PC-9 (cell line): ENCODE measurements at regions not wholly inside any gene's neighbourhood (a gene's known extent, or its start where the extent isn't known, plus 50 kb on each side); places are given as distances from the start of the nearest gene placed in this dataset.

Experiments
- BruUV-seq: library from RNA; stranded (reverse); fragments of 400-500 nt; replicated peaks from 2 replicates; lab custom pipeline; 2021; lab: Mats Ljungman, UMichigan
- CTCF ChIA-PET: fragments of 300-600 bp; sonication (Branson Sonifier 250); formaldehyde crosslinking; loops from one replicate; lab custom pipeline; 2022; ENCODE audit warnings: antibody characterized with exemption; lab: Charles Lee
- POLR2A ChIA-PET: fragments of 300-600 bp; sonication (Branson Sonifier 250); formaldehyde crosslinking; loops from one replicate; lab custom pipeline; 2022; ENCODE audit warnings: antibody characterized with exemption; ENCODE audit not compliant: unreplicated experiment; lab: Charles Lee
- DNase-seq, 2 experiments: peaks; one replicate each; pipeline versions ENCODE4 v3.0.0 to v3.0.0-alpha.2; 2015 to 2022; ENCODE audit warnings: mixed read lengths in 1 of 2
- H2AFZ ChIP-seq: fragments of 200-600 bp; sonication (generic); 2 replicates; pipeline ENCODE4 v1.8.1; 2017; ENCODE audit warnings: antibody characterized with exemption
- H3F3A ChIP-seq: fragments of 200-600 bp; sonication (generic); 2 replicates; pipeline ENCODE4 v1.8.1; 2017; ENCODE audit warnings: antibody characterized with exemption, mild to moderate bottlenecking, low read depth; ENCODE audit not compliant: insufficient read depth
- H3K27ac ChIP-seq: fragments of 200-600 bp; sonication (generic); 2 replicates; pipeline ENCODE4 v1.6.1; 2016; ENCODE audit warnings: mixed run types
- H3K27me3 ChIP-seq: fragments of 200-600 bp; sonication (generic); 2 replicates; pipeline ENCODE4 v1.6.1; 2016; ENCODE audit warnings: low read depth, mixed run types; ENCODE audit not compliant: insufficient read depth
- H3K36me3 ChIP-seq: fragments of 200-600 bp; sonication (generic); 2 replicates; pipeline ENCODE4 v1.6.1; 2016; ENCODE audit warnings: low read depth, mixed run types
- H3K4me1 ChIP-seq: fragments of 200-600 bp; sonication (generic); replicated peaks from 2 replicates; pipeline ENCODE4 v1.6.1; 2016; ENCODE audit warnings: mixed run types; ENCODE audit not compliant: insufficient read depth
- H3K4me2 ChIP-seq: fragments of 200-600 bp; sonication (generic); 2 replicates; pipeline ENCODE4 v1.6.1; 2017; ENCODE audit warnings: mixed run types
- H3K4me3 ChIP-seq: fragments of 200-600 bp; sonication (generic); 2 replicates; pipeline ENCODE4 v1.6.1; 2016; ENCODE audit warnings: mixed run types
- H3K79me2 ChIP-seq: fragments of 200-600 bp; sonication (generic); 2 replicates; pipeline ENCODE4 v1.6.1; 2017; ENCODE audit warnings: low read depth, mixed run types
- H3K9me2 ChIP-seq: fragments of 200-600 bp; sonication (generic); 2 replicates; pipeline ENCODE4 v1.8.1; 2017; ENCODE audit warnings: mild to moderate bottlenecking; ENCODE audit not compliant: insufficient read depth
- H3K9me3 ChIP-seq: fragments of 200-600 bp; sonication (generic); 2 replicates; pipeline ENCODE4 v1.8.1; 2016; ENCODE audit warnings: low read depth; ENCODE audit not compliant: insufficient read depth
- H4K20me1 ChIP-seq: fragments of 200-600 bp; sonication (generic); 2 replicates; pipeline ENCODE4 v1.8.1; 2017; ENCODE audit not compliant: insufficient read depth
- CTCF ChIP-seq: fragments of 200-600 bp; sonication (generic); conservative IDR thresholded peaks from 2 replicates; pipeline ENCODE4 v1.6.1; 2017; ENCODE audit warnings: mixed run types, antibody characterized with exemption, mild to moderate bottlenecking, moderate library complexity
- EZH2 ChIP-seq: fragments of 200-600 bp; sonication (generic); IDR thresholded peaks from 2 replicates; pipeline ENCODE4 v1.8.0; 2017; ENCODE audit warnings: antibody characterized with exemption, low read depth
- intact Hi-C: fragments of 100-400 bp; cut with micrococcal nuclease; formaldehyde crosslinking; loops from one replicate; pipeline ENCODE4 v1.10.0; 2022; ENCODE audit not compliant: unreplicated experiment

- Histone ChIP-seq H3K4me1 (no peaks in the 10 kb centered on the region), H3K9me3 (no peaks in the 10 kb centered on the region), H3K4me3 (no peak overlapping the region), H3K27ac (no peak overlapping the region), H3K27me3 (no peaks in the 10 kb centered on the region), H3F3A (no peaks in the 10 kb centered on the region), H3K9me2 (no peaks in the 10 kb centered on the region), H4K20me1 (no peaks in the 10 kb centered on the region), H3K36me3 (no peaks in the 10 kb centered on the region), H3K4me2 (no peak overlapping the region), H3K79me2 (no peaks in the 10 kb centered on the region), H2AFZ (no peak overlapping the region)
- ChIA-PET POLR2A (no interaction called here), CTCF (no interaction called here)
- no peak for DNase-seq
- no peak for TF ChIP-seq EZH2
- TF ChIP-seq CTCF: no peak
- no TSS peak for BruUV-seq
- intact Hi-C loops: loop anchor here (2.0 kb wide), 1 partner anchor 55 kb away; no protein-coding TSS in a partner anchor
Measured at GRCh38 chr17:59465949-59466307, 99.5 kb upstream of the DHX40 start.

DNA sequence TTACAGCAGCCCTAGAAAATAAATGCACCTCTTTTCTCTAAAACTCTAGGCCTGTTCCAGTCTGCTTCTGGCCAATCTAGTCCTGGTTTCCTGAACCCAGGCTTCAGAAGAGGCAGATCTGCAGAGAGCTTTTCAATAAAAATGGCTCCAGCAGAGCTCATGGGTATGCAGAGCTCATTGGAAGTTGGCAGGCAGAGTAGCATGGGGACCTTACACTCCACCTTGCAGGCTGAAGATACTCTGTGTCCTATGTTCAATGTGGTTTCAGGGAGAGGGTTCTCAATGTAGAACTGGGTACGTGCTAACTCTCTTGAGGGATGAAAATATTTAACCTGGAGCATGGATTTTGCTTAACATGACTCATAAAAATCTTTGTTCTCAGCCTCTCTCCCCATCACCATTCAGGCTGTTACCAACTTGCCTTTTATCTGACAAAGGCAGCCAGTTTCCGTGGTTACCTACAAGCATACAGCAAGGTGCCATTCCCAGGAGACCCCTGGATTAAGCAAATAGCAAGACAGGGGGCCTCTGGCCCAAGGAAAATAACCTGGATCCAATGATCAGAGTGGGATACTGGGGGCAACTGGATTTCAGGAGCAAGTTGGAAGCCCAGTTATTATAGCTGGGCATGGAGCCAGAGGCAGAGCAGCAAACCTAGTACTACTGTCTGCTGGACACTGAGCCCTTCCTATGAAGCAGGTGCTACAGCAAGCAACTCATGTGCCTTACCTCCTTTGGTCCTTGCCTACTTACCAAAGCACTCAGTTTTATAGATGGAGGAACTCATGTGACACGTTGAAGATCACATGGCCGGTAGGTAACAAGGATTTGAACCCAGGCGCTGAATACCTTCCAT is 98.2 kb upstream of the DHX40 start:
- H4K20me1 ChIP-seq: no peaks in the 10 kb centered on the region
- no peak overlapping the region for H2AFZ ChIP-seq
- no peaks in the 10 kb centered on the region for H3K9me3 ChIP-seq
- no peak overlapping the region for H3K27ac ChIP-seq
- no peaks in the 10 kb centered on the region for H3K4me1 ChIP-seq
- CTCF ChIA-PET: no interaction called here
- H3K79me2 ChIP-seq: no peaks in the 10 kb centered on the region
- no peak overlapping the region for H3K4me2 ChIP-seq
- intact Hi-C loops: no loop called here
- DNase-seq: no peak
- no peaks in the 10 kb centered on the region for H3K9me2 ChIP-seq
- POLR2A ChIA-PET: no interaction called here
- H3K36me3 ChIP-seq: no peaks in the 10 kb centered on the region
- no TSS peak for BruUV-seq
- H3K27me3 ChIP-seq: no peaks in the 10 kb centered on the region
- no peaks in the 10 kb centered on the region for H3F3A ChIP-seq
- TF ChIP-seq CTCF (no peak), EZH2 (no peak)
- no peak overlapping the region for H3K4me3 ChIP-seq

GRCh38 chr17:59469786-59470485 is 95.5 kb upstream of the DHX40 start:
- BruUV-seq: no TSS peak
- no peak overlapping the region for H2AFZ ChIP-seq

More at GRCh38 chr17:59469786-59470485, 95.5 kb upstream of the DHX40 start:
- no peak for TF ChIP-seq EZH2
- TF ChIP-seq CTCF: no peak
- CTCF ChIA-PET: no interaction called here
- H3K79me2 ChIP-seq: no peaks in the 10 kb centered on the region
- no peaks in the 10 kb centered on the region for H3K9me3 ChIP-seq
- no peak for DNase-seq
- H3K36me3 ChIP-seq: no peaks in the 10 kb centered on the region
- H3K4me2 ChIP-seq: no peak overlapping the region
- intact Hi-C loops: no loop called here
- H3K4me3 ChIP-seq: no peak overlapping the region
- no peaks in the 10 kb centered on the region for H3F3A ChIP-seq
- POLR2A ChIA-PET: no interaction called here
- H3K4me1 ChIP-seq: no peaks in the 10 kb centered on the region
- no peaks in the 10 kb centered on the region for H3K9me2 ChIP-seq
- H4K20me1 ChIP-seq: no peaks in the 10 kb centered on the region
- no peaks in the 10 kb centered on the region for H3K27me3 ChIP-seq
- no peak overlapping the region for H3K27ac ChIP-seq
